ENCODE measurements at regions not wholly inside any gene's neighbourhood (a gene's known extent, or its start where the extent isn't known, plus 50 kb on each side); places are given as distances from the start of the nearest gene placed in this dataset.

- DNase-seq, result peak; percentile 15
Measured at GRCh38 chr1:84090447-84091245, 53.4 kb upstream of the PRKACB start.

- DNase-seq, result no peak
Measured at GRCh38 chr1:84089867-84090266, 54.2 kb upstream of the PRKACB start.

GRCh38 chr1:84089465-84089864 is 54.6 kb upstream of the PRKACB start:
- no peak for DNase-seq

- no peak for DNase-seq
Measured at GRCh38 chr1:84086616-84087015, 57.5 kb upstream of the PRKACB start.

GRCh38 chr1:84086189-84086588 is 57.9 kb upstream of the PRKACB start:
- no peak for DNase-seq

GRCh38 chr1:84083307-84083706 is 60.8 kb upstream of the PRKACB start:
- DNase-seq, result no peak

GRCh38 chr1:84078842-84079202 is 65.2 kb upstream of the PRKACB start:
- no peak for DNase-seq

- peak; percentile 25 for DNase-seq
Measured at GRCh38 chr1:84078108-84078841, 65.8 kb upstream of the PRKACB start.

- DNase-seq, result peak; percentile 84
Measured at GRCh38 chr1:84077476-84078107, 66.5 kb upstream of the PRKACB start.

GRCh38 chr1:84073266-84073665 is 70.8 kb upstream of the PRKACB start:
- no peak for DNase-seq

GRCh38 chr1:84069236-84069845 is 70.4 kb upstream of the TTLL7 start:
- no peak for DNase-seq

GRCh38 chr1:84062496-84062895 is 63.6 kb upstream of the TTLL7 start:
- no peak for DNase-seq

- no peak for DNase-seq
Measured at GRCh38 chr1:84061336-84061735, 62.4 kb upstream of the TTLL7 start.

GRCh38 chr1:84060781-84061180 is 61.8 kb upstream of the TTLL7 start:
- no peak for DNase-seq

- no peak for DNase-seq
Measured at GRCh38 chr1:84048820-84049219, 49.9 kb upstream of the TTLL7 start.
